CD4-positive, alpha-beta T cell treated with Interleukin-6 at 100 ng/mL for 8 hours (primary cell): ENCODE measurements at regions not wholly inside any gene's neighbourhood (a gene's known extent, or its start where the extent isn't known, plus 50 kb on each side); places are given as distances from the start of the nearest gene placed in this dataset.
"Not testable (repeated sequence)": the region's sequence is repeated elsewhere in the genome, so short reads cannot be mapped to it uniquely, and the experiment has no call there.

Source experiments
- DNase-seq: peaks from one replicate; pipeline ENCODE4 v3.0.0-alpha.2; 2020; ENCODE audit warnings: mixed read lengths, low spot score

GRCh38 chr14:34094384-34094783, 143.5 kb upstream of the EGLN3 start:
- no peak for DNase-seq

GRCh38 chr14:34093883-34094282, 143.0 kb upstream of the EGLN3 start:
- peak; percentile 4 for DNase-seq

GRCh38 chr14:34090451-34090850, 139.6 kb upstream of the EGLN3 start:
- no peak for DNase-seq

GRCh38 chr14:34088914-34089313, 138.0 kb upstream of the EGLN3 start:
- no peak for DNase-seq

- no peak for DNase-seq
Measured at GRCh38 chr14:34087571-34087970, 136.7 kb upstream of the EGLN3 start.

GRCh38 chr14:34086223-34086757, 135.4 kb upstream of the EGLN3 start:
- no peak for DNase-seq

- no peak for DNase-seq
Measured at GRCh38 chr14:34085695-34086094, 134.8 kb upstream of the EGLN3 start.

GRCh38 chr14:34081576-34082136, 130.8 kb upstream of the EGLN3 start:
- no peak for DNase-seq

- DNase-seq: no peak
Measured at GRCh38 chr14:34081101-34081575, 130.3 kb upstream of the EGLN3 start.

- not testable (repeated sequence) for DNase-seq
Measured at GRCh38 chr14:34079643-34080042, 128.8 kb upstream of the EGLN3 start.

GRCh38 chr14:34078117-34078743, 127.4 kb upstream of the EGLN3 start:
- DNase-seq: no peak

- no peak for DNase-seq
Measured at GRCh38 chr14:34075826-34076225, 125.0 kb upstream of the EGLN3 start.

- no peak for DNase-seq
Measured at GRCh38 chr14:34075042-34075744, 124.3 kb upstream of the EGLN3 start.

GRCh38 chr14:34072921-34073320, 122.0 kb upstream of the EGLN3 start:
- no peak for DNase-seq

- DNase-seq: no peak
Measured at GRCh38 chr14:34072401-34072800, 121.5 kb upstream of the EGLN3 start.

GRCh38 chr14:34070917-34071407, 120.1 kb upstream of the EGLN3 start:
- DNase-seq: no peak

- no peak for DNase-seq
Measured at GRCh38 chr14:34069854-34070582, 119.1 kb upstream of the EGLN3 start.

GRCh38 chr14:34067587-34067986, 116.7 kb upstream of the EGLN3 start:
- DNase-seq: no peak

- no peak for DNase-seq
Measured at GRCh38 chr14:34065690-34066391, 115.0 kb upstream of the EGLN3 start.

- DNase-seq: no peak
Measured at GRCh38 chr14:34065236-34065635, 114.4 kb upstream of the EGLN3 start.

GRCh38 chr14:34064349-34064748, 113.5 kb upstream of the EGLN3 start:
- no peak for DNase-seq
